ENCODE measurements at regions not wholly inside any gene's neighbourhood (a gene's known extent, or its start where the extent isn't known, plus 50 kb on each side); places are given as distances from the start of the nearest gene placed in this dataset.

DNA sequence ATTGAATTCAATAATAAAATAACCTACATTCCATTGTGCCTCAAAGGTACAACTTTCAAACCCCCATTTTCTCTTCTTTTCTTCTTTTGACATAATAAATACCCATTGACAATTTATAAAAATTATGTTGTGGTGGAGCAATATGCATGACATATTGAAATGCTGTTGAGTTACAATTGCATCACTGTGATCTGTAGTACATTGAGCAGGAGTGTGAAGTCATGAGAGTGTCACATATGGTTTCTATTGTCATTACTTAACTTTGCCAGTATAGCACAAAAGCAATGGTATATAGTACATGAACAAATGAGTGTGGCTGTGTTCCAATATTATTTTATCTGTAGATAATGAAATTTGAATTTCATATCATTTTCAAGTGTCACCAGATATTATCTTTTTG is 441.3 kb downstream of the GJA1 start:
- intact Hi-C loops (cut with DNase I) = no loop called here
- no peaks in the 10 kb centered on the region for H3K36me3 ChIP-seq (ENCODE audit: control insufficient read depth in 2 of 3, insufficient read depth in 3 of 3, low read length in 3 of 3)
- H3K4me1 ChIP-seq (ENCODE audit: control insufficient read depth in 2 of 3, insufficient read depth in 2 of 3, low read depth in 1 of 3, low read length in 3 of 3) = no peaks in the 10 kb centered on the region
- DNase-seq (no peak), FAIRE-seq (no peak)
- H3K9ac ChIP-seq (ENCODE audit: low read length in 3 of 3) = no peak overlapping the region
- no peak overlapping the region for H3K4me3 ChIP-seq (ENCODE audit: low read length in 3 of 3)
- peaks cover 0 to 2% (median 0%) of the 10 kb centered on the region in 3 donors for H3K9me3 ChIP-seq (ENCODE audit: control insufficient read depth in 2 of 3, insufficient read depth in 1 of 3, low read length in 3 of 3)
- no peaks in the 10 kb centered on the region for H3K27me3 ChIP-seq (ENCODE audit: control insufficient read depth, insufficient read depth, low read length)
- no peak overlapping the region for H3K27ac ChIP-seq (ENCODE audit: low read depth in 2 of 2, low read length in 2 of 2)
- TF ChIP-seq, protein P1, sequence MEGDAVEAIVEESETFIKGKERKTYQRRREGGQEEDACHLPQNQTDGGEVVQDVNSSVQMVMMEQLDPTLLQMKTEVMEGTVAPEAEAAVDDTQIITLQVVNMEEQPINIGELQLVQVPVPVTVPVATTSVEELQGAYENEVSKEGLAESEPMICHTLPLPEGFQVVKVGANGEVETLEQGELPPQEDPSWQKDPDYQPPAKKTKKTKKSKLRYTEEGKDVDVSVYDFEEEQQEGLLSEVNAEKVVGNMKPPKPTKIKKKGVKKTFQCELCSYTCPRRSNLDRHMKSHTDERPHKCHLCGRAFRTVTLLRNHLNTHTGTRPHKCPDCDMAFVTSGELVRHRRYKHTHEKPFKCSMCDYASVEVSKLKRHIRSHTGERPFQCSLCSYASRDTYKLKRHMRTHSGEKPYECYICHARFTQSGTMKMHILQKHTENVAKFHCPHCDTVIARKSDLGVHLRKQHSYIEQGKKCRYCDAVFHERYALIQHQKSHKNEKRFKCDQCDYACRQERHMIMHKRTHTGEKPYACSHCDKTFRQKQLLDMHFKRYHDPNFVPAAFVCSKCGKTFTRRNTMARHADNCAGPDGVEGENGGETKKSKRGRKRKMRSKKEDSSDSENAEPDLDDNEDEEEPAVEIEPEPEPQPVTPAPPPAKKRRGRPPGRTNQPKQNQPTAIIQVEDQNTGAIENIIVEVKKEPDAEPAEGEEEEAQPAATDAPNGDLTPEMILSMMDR (IDR thresholded peaks at IDR 0.05; ENCODE audit: borderline replicate concordance, extremely low read depth, insufficient read depth) = no peak

DNA sequence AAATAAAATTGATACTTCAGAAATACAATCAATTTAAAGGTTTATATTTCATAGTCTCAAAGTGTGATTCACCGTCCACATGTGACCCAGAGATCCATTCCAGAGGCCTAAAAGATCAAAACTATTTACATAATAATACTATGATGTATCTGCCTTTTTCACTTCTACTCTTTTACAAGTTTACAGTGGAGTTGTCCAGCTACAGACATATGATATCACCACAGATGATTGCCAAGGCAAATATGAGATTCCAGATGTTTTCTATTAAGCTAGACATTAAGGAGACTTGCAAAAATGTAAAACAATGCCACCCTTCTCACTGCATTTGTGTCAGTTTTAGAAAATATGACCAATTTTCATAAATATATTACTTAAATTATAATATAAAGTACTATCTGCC is 443.7 kb downstream of the GJA1 start:
- FAIRE-seq (no peak), DNase-seq (no peak)
- Histone ChIP-seq H3K36me3 (ENCODE audit: control insufficient read depth in 2 of 3, insufficient read depth in 3 of 3, low read length in 3 of 3) (no peaks in the 10 kb centered on the region), H3K9ac (ENCODE audit: low read length in 3 of 3) (no peak overlapping the region), H3K4me3 (ENCODE audit: low read length in 3 of 3) (no peak overlapping the region), H3K27ac (ENCODE audit: low read depth in 2 of 2, low read length in 2 of 2) (no peak overlapping the region), H3K4me1 (ENCODE audit: control insufficient read depth in 2 of 3, insufficient read depth in 2 of 3, low read depth in 1 of 3, low read length in 3 of 3) (no peaks in the 10 kb centered on the region), H3K27me3 (ENCODE audit: control insufficient read depth, insufficient read depth, low read length) (no peaks in the 10 kb centered on the region), H3K9me3 (ENCODE audit: control insufficient read depth in 2 of 3, insufficient read depth in 1 of 3, low read length in 3 of 3) (peaks cover 0 to 2% (median 0%) of the 10 kb centered on the region in 3 donors)
- intact Hi-C loops (cut with DNase I) = no loop called here
- TF ChIP-seq, protein P1 (IDR thresholded peaks at IDR 0.05; ENCODE audit: borderline replicate concordance, extremely low read depth, insufficient read depth) = no peak

DNA sequence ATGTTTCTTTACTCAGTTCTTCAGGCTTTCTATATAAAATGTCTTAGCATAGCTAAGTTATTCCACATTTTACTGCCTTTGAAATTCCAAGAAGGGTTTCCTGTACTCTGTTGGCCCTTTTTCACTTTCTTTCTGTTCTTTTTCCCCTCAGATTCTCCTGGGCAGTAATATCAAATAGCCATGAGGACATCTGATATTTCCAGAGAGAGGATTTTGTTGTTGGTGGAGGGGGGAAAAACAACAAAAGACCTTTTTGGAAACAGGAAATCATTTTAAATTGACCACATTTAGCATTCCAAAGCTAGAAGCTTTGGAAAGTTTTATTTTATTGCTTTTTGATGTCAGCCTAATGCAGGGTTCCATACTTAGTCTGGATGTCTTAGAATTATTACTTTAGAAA is 445.4 kb downstream of the GJA1 start:
- intact Hi-C loops (cut with DNase I) = no loop called here
- Histone ChIP-seq H3K4me3 (ENCODE audit: low read length in 3 of 3) (no peak overlapping the region), H3K36me3 (ENCODE audit: control insufficient read depth in 2 of 3, insufficient read depth in 3 of 3, low read length in 3 of 3) (no peaks in the 10 kb centered on the region), H3K9ac (ENCODE audit: low read length in 3 of 3) (no peak overlapping the region), H3K9me3 (ENCODE audit: control insufficient read depth in 2 of 3, insufficient read depth in 1 of 3, low read length in 3 of 3) (no peaks in the 10 kb centered on the region), H3K4me1 (ENCODE audit: control insufficient read depth in 2 of 3, insufficient read depth in 2 of 3, low read depth in 1 of 3, low read length in 3 of 3) (no peaks in the 10 kb centered on the region), H3K27me3 (ENCODE audit: control insufficient read depth, insufficient read depth, low read length) (no peaks in the 10 kb centered on the region), H3K27ac (ENCODE audit: low read depth in 2 of 2, low read length in 2 of 2) (no peak overlapping the region)
- FAIRE-seq (no peak), DNase-seq (no peak)
- TF ChIP-seq, protein P1 (IDR thresholded peaks at IDR 0.05; ENCODE audit: borderline replicate concordance, extremely low read depth, insufficient read depth) = no peak

DNA sequence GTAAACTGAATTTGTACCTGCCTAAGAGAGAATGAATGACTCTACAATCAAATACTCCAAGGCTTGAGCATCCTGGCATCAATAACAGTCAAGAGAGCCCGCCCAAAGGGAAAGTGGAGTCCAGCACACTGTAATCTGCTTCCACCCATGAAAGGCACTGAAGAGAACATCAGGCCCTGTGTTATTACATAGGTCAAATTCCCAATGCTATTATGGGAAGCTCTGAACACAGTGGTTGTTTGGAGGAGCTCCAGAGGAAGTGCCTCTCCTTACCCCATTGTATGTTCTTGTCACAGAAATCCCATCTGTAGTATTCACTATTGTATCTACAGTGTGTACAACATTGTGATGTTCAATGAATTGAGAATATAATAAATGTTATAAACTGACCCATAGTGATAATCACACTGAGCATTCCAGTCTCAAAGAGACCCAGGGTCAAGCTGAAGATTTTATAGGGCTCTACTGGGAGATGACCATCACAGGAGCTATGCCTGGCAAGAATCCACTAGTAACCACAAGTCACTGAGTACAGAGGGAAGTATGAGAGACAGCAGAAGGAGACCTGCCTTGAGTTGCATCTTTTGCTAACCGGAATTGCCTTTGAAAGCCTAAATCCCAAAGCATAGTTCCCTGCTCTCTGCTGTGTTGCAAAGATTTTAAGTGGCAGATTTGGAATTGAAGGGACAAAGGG is 446.7 kb downstream of the GJA1 start:
- H3K9me3 ChIP-seq (ENCODE audit: control insufficient read depth in 2 of 3, insufficient read depth in 1 of 3, low read length in 3 of 3) = no peaks in the 10 kb centered on the region
- no peak overlapping the region for H3K9ac ChIP-seq (ENCODE audit: low read length in 3 of 3)
- FAIRE-seq (no peak), DNase-seq (no peak)
- no peak overlapping the region for H3K27ac ChIP-seq (ENCODE audit: low read depth in 2 of 2, low read length in 2 of 2)
- intact Hi-C loops (cut with DNase I) = no loop called here
- H3K27me3 ChIP-seq (ENCODE audit: control insufficient read depth, insufficient read depth, low read length) = no peaks in the 10 kb centered on the region
- H3K36me3 ChIP-seq (ENCODE audit: control insufficient read depth in 2 of 3, insufficient read depth in 3 of 3, low read length in 3 of 3) = no peaks in the 10 kb centered on the region
- TF ChIP-seq, protein P1 (IDR thresholded peaks at IDR 0.05; ENCODE audit: borderline replicate concordance, extremely low read depth, insufficient read depth) = no peak
- no peak overlapping the region for H3K4me3 ChIP-seq (ENCODE audit: low read length in 3 of 3)
- H3K4me1 ChIP-seq (ENCODE audit: control insufficient read depth in 2 of 3, insufficient read depth in 2 of 3, low read depth in 1 of 3, low read length in 3 of 3) = no peaks in the 10 kb centered on the region
